ENCODE measurements at regions not wholly inside any gene's neighbourhood (a gene's known extent, or its start where the extent isn't known, plus 50 kb on each side); places are given as distances from the start of the nearest gene placed in this dataset.
A peak's percentile ranks its signal among the peaks of the same experiment; 100 is the strongest.

GRCh38 chr9:111193095-111193494 is 136.9 kb downstream of the OR2K2 start:
- no peak for DNase-seq

GRCh38 chr9:111192650-111193049 is 137.4 kb downstream of the OR2K2 start:
- no peak for DNase-seq

GRCh38 chr9:111190347-111190746 is 139.7 kb downstream of the OR2K2 start:
- DNase-seq, result no peak

- DNase-seq, result no peak
Measured at GRCh38 chr9:111187376-111187775, 142.6 kb downstream of the OR2K2 start.

GRCh38 chr9:111186021-111186530 is 143.9 kb downstream of the OR2K2 start:
- peak; percentile 39 for DNase-seq

- DNase-seq, result no peak
Measured at GRCh38 chr9:111180811-111181210, 142.5 kb upstream of the LPAR1 start.

GRCh38 chr9:111179577-111179976 is 141.3 kb upstream of the LPAR1 start:
- DNase-seq, result no peak

- peak; percentile 32 for DNase-seq
Measured at GRCh38 chr9:111178331-111179055, 140.2 kb upstream of the LPAR1 start.

- DNase-seq, result no peak
Measured at GRCh38 chr9:111176511-111176910, 138.2 kb upstream of the LPAR1 start.

GRCh38 chr9:111175350-111175749 is 137.1 kb upstream of the LPAR1 start:
- no peak for DNase-seq

- DNase-seq, result no peak
Measured at GRCh38 chr9:111167341-111167740, 129.1 kb upstream of the LPAR1 start.

GRCh38 chr9:111163716-111164389 is 125.6 kb upstream of the LPAR1 start:
- DNase-seq, result peak; percentile 77

- DNase-seq, result no peak
Measured at GRCh38 chr9:111162026-111162425, 123.8 kb upstream of the LPAR1 start.

- peak; percentile 75 for DNase-seq
Measured at GRCh38 chr9:111161015-111161415, 122.7 kb upstream of the LPAR1 start.

GRCh38 chr9:111158999-111159398 is 120.7 kb upstream of the LPAR1 start:
- DNase-seq, result no peak

- no peak for DNase-seq
Measured at GRCh38 chr9:111158363-111158762, 120.1 kb upstream of the LPAR1 start.

GRCh38 chr9:111154081-111154562 is 115.9 kb upstream of the LPAR1 start:
- no peak for DNase-seq

GRCh38 chr9:111152614-111153406 is 114.5 kb upstream of the LPAR1 start:
- DNase-seq, result no peak

- no peak for DNase-seq
Measured at GRCh38 chr9:111151537-111151936, 113.3 kb upstream of the LPAR1 start.

- peak; percentile 82 for DNase-seq
Measured at GRCh38 chr9:111150181-111150580, 111.9 kb upstream of the LPAR1 start.

- DNase-seq, result no peak
Measured at GRCh38 chr9:111149018-111149759, 110.9 kb upstream of the LPAR1 start.

All from inflammatory macrophage treated with lipopolysaccharide for 4 hours (primary cell).